ENCODE measurements at regions not wholly inside any gene's neighbourhood (a gene's known extent, or its start where the extent isn't known, plus 50 kb on each side); places are given as distances from the start of the nearest gene placed in this dataset.

GRCh38 chr13:48909056-48909389 lies 66.7 kb upstream of the FNDC3A start:
- WGBS, 4 donors = 38 to 58% (median 53%) methylated on average over 2 of the region's 2 CpGs
- Histone ChIP-seq H3K27me3 (no peaks in the 10 kb centered on the region), H3K9me3 (replicated peaks in 1 of 3) (no peaks in the 10 kb centered on the region), H3K4me3 (no peak overlapping the region), H3K27ac (peak overlapping the region in 3 of 5 donors; percentile 23 to 64 (median 58)), H3K4me1 (replicated peaks in 1 of 2) (peaks cover 8 to 12% of the 10 kb centered on the region in 2 donors), H3K36me3 (replicated peaks in 1 of 2) (no peaks in the 10 kb centered on the region)
- peak in 6 of 7 donors; percentile 18 to 59 (median 39) for DNase-seq
- intact Hi-C loops (cut with DNase I) = no loop called here
- no peak for TF ChIP-seq POLR2A (IDR thresholded peaks at IDR 0.05)
- TF ChIP-seq CTCF (IDR thresholded peaks at IDR 0.05) = no peak

- 38 to 42% (median 40%) methylated on average over 2 of the region's 2 CpGs for WGBS, 4 donors
- Histone ChIP-seq H3K4me3 (no peak overlapping the region), H3K9me3 (replicated peaks in 1 of 3) (no peaks in the 10 kb centered on the region), H3K27me3 (no peaks in the 10 kb centered on the region), H3K36me3 (replicated peaks in 1 of 2) (no peaks in the 10 kb centered on the region), H3K4me1 (replicated peaks in 1 of 2) (peaks cover 8 to 12% of the 10 kb centered on the region in 2 donors), H3K27ac (no peak overlapping the region)
- no peak for DNase-seq
- TF ChIP-seq POLR2A (IDR thresholded peaks at IDR 0.05) (no peak), CTCF (IDR thresholded peaks at IDR 0.05) (no peak)
- intact Hi-C loops (cut with DNase I) = no loop called here
These were observed 65.0 kb upstream of the FNDC3A start for GRCh38 chr13:48910686-48911085.

- TF ChIP-seq CTCF (IDR thresholded peaks at IDR 0.05) (no peak), POLR2A (IDR thresholded peaks at IDR 0.05) (no peak)
- Histone ChIP-seq H3K4me3 (no peak overlapping the region), H3K36me3 (replicated peaks in 1 of 2) (no peaks in the 10 kb centered on the region), H3K27me3 (no peaks in the 10 kb centered on the region), H3K4me1 (replicated peaks in 1 of 2) (peaks cover 0 to 8% of the 10 kb centered on the region in 2 donors), H3K27ac (no peak overlapping the region), H3K9me3 (replicated peaks in 1 of 3) (no peaks in the 10 kb centered on the region)
- intact Hi-C loops (cut with DNase I) = no loop called here
- 65 to 86% (median 74%) methylated on average over 1 of the region's 1 CpG for WGBS, 4 donors
- DNase-seq = no peak
These were observed 56.0 kb upstream of the FNDC3A start for GRCh38 chr13:48919751-48920150.

- Histone ChIP-seq H3K4me3 (no peak overlapping the region), H3K9me3 (replicated peaks in 1 of 3) (no peaks in the 10 kb centered on the region), H3K4me1 (replicated peaks in 1 of 2) (peaks cover 0 to 8% of the 10 kb centered on the region in 2 donors), H3K27ac (no peak overlapping the region), H3K36me3 (replicated peaks in 1 of 2) (no peaks in the 10 kb centered on the region), H3K27me3 (no peaks in the 10 kb centered on the region)
- 90 to 94% (median 92%) methylated on average over 6 of the region's 6 CpGs for WGBS, 4 donors
- intact Hi-C loops (cut with DNase I) = no loop called here
- no peak for TF ChIP-seq POLR2A (IDR thresholded peaks at IDR 0.05)
- no peak for TF ChIP-seq CTCF (IDR thresholded peaks at IDR 0.05)
- DNase-seq = no peak
These were observed 55.0 kb upstream of the FNDC3A start for GRCh38 chr13:48920730-48921129.
